Esophagus squamous epithelium (tissue), 4 donors: ENCODE measurements at regions not wholly inside any gene's neighbourhood (a gene's known extent, or its start where the extent isn't known, plus 50 kb on each side); places are given as distances from the start of the nearest gene placed in this dataset.

Experiments used
- CTCF ChIP-seq, 6 experiments: fragments of 450-650 bp in 4 of 6; fragments of 200-600 bp in 2 of 6; sonication (generic) in 2 of 6; IDR thresholded peaks; one replicate each; pipeline ENCODE4 v1.5.1; 2016 to 2019; ENCODE audit warnings: antibody characterized with exemption in 6 of 6, mild to moderate bottlenecking in 4 of 6, moderate library complexity in 4 of 6
- POLR2A ChIP-seq, 4 donors: fragments of 450-650 bp; IDR thresholded peaks; one replicate each; pipeline ENCODE4 v1.6.1; 2017; ENCODE audit warnings: antibody characterized with exemption in 4 of 4, mild to moderate bottlenecking in 4 of 4, moderate library complexity in 3 of 4

GRCh38 chr14:99329711-99330315 is 57.8 kb upstream of the BCL11B start:
- no peak for TF ChIP-seq CTCF (IDR thresholded peaks at IDR 0.05)
- TF ChIP-seq POLR2A (IDR thresholded peaks at IDR 0.05): no peak
